ENCODE measurements at regions not wholly inside any gene's neighbourhood (a gene's known extent, or its start where the extent isn't known, plus 50 kb on each side); places are given as distances from the start of the nearest gene placed in this dataset.
"Not testable (repeated sequence)": the region's sequence is repeated elsewhere in the genome, so short reads cannot be mapped to it uniquely, and the experiment has no call there.

GRCh38 chr15:101876031-101876430, 64.0 kb downstream of the OR4F15 start:
- DNase-seq (ENCODE audit: low read depth); H3K4me3 ChIP-seq (ENCODE audit: low read depth, low read length): not testable (repeated sequence)

GRCh38 chr15:101877649-101878048, 65.6 kb downstream of the OR4F15 start:
- not testable (repeated sequence) for H3K4me3 ChIP-seq (ENCODE audit: low read depth, low read length); DNase-seq (ENCODE audit: low read depth)

GRCh38 chr15:101912349-101913287, 100.6 kb downstream of the OR4F15 start:
- not testable (repeated sequence) for DNase-seq (ENCODE audit: low read depth); H3K4me3 ChIP-seq (ENCODE audit: low read depth, low read length)

- not testable (repeated sequence) for DNase-seq (ENCODE audit: low read depth); H3K4me3 ChIP-seq (ENCODE audit: low read depth, low read length)
Measured at GRCh38 chr15:101924554-101924953, 112.6 kb downstream of the OR4F15 start.

GRCh38 chr15:101934506-101934905, 122.5 kb downstream of the OR4F15 start:
- not testable (repeated sequence) for DNase-seq (ENCODE audit: low read depth); H3K4me3 ChIP-seq (ENCODE audit: low read depth, low read length)

GRCh38 chr15:101937362-101937761, 125.4 kb downstream of the OR4F15 start:
- H3K4me3 ChIP-seq (ENCODE audit: low read depth, low read length); DNase-seq (ENCODE audit: low read depth): not testable (repeated sequence)

GRCh38 chr15:101938555-101938954, 126.6 kb downstream of the OR4F15 start:
- H3K4me3 ChIP-seq (ENCODE audit: low read depth, low read length); DNase-seq (ENCODE audit: low read depth): not testable (repeated sequence)

- not testable (repeated sequence) for DNase-seq (ENCODE audit: low read depth)
Measured at GRCh38 chr15:101945896-101946295, 133.9 kb downstream of the OR4F15 start.

GRCh38 chr15:101948491-101949010, 136.5 kb downstream of the OR4F15 start:
- not testable (repeated sequence) for DNase-seq (ENCODE audit: low read depth); H3K4me3 ChIP-seq (ENCODE audit: low read depth, low read length)

More at GRCh38 chr15:101945896-101946295, 133.9 kb downstream of the OR4F15 start:
- not testable (repeated sequence) for H3K4me3 ChIP-seq (ENCODE audit: low read depth, low read length)

GRCh38 chr15:101949380-101950065, 137.5 kb downstream of the OR4F15 start:
- not testable (repeated sequence) for DNase-seq (ENCODE audit: low read depth)

GRCh38 chr15:101953993-101954392, 142.0 kb downstream of the OR4F15 start:
- not testable (repeated sequence) for DNase-seq (ENCODE audit: low read depth); H3K4me3 ChIP-seq (ENCODE audit: low read depth, low read length)

More at GRCh38 chr15:101949380-101950065, 137.5 kb downstream of the OR4F15 start:
- not testable (repeated sequence) for H3K4me3 ChIP-seq (ENCODE audit: low read depth, low read length)

GRCh38 chr15:101955840-101956239, 143.8 kb downstream of the OR4F15 start:
- H3K4me3 ChIP-seq (ENCODE audit: low read depth, low read length); DNase-seq (ENCODE audit: low read depth): not testable (repeated sequence)

GRCh38 chr15:101958656-101959055, 146.7 kb downstream of the OR4F15 start:
- H3K4me3 ChIP-seq (ENCODE audit: low read depth, low read length); DNase-seq (ENCODE audit: low read depth): not testable (repeated sequence)

GRCh38 chr15:101961263-101961662, 149.3 kb downstream of the OR4F15 start:
- DNase-seq (ENCODE audit: low read depth): not testable (repeated sequence)
- peak overlapping the region; percentile 39 for H3K4me3 ChIP-seq (ENCODE audit: low read depth, low read length)

GRCh38 chr15:101961765-101962164, 149.8 kb downstream of the OR4F15 start:
- H3K4me3 ChIP-seq (ENCODE audit: low read depth, low read length): peak overlapping the region; percentile 45
- not testable (repeated sequence) for DNase-seq (ENCODE audit: low read depth)

GRCh38 chr15:101963687-101964086, 151.7 kb downstream of the OR4F15 start:
- not testable (repeated sequence) for DNase-seq (ENCODE audit: low read depth); H3K4me3 ChIP-seq (ENCODE audit: low read depth, low read length)

GRCh38 chr15:101965353-101965752, 153.4 kb downstream of the OR4F15 start:
- H3K4me3 ChIP-seq (ENCODE audit: low read depth, low read length); DNase-seq (ENCODE audit: low read depth): not testable (repeated sequence)

GRCh38 chr15:101965860-101966259, 153.9 kb downstream of the OR4F15 start:
- DNase-seq (ENCODE audit: low read depth): not testable (repeated sequence)

GRCh38 chr15:101967364-101967763, 155.4 kb downstream of the OR4F15 start:
- not testable (repeated sequence) for DNase-seq (ENCODE audit: low read depth); H3K4me3 ChIP-seq (ENCODE audit: low read depth, low read length)

More at GRCh38 chr15:101965860-101966259, 153.9 kb downstream of the OR4F15 start:
- not testable (repeated sequence) for H3K4me3 ChIP-seq (ENCODE audit: low read depth, low read length)

Data from LNCaP clone FGC (cell line).